ENCODE measurements at regions not wholly inside any gene's neighbourhood (a gene's known extent, or its start where the extent isn't known, plus 50 kb on each side); places are given as distances from the start of the nearest gene placed in this dataset.
A peak's percentile ranks its signal among the peaks of the same experiment; 100 is the strongest.
"Not testable (repeated sequence)": the region's sequence is repeated elsewhere in the genome, so short reads cannot be mapped to it uniquely, and the experiment has no call there.

DNA sequence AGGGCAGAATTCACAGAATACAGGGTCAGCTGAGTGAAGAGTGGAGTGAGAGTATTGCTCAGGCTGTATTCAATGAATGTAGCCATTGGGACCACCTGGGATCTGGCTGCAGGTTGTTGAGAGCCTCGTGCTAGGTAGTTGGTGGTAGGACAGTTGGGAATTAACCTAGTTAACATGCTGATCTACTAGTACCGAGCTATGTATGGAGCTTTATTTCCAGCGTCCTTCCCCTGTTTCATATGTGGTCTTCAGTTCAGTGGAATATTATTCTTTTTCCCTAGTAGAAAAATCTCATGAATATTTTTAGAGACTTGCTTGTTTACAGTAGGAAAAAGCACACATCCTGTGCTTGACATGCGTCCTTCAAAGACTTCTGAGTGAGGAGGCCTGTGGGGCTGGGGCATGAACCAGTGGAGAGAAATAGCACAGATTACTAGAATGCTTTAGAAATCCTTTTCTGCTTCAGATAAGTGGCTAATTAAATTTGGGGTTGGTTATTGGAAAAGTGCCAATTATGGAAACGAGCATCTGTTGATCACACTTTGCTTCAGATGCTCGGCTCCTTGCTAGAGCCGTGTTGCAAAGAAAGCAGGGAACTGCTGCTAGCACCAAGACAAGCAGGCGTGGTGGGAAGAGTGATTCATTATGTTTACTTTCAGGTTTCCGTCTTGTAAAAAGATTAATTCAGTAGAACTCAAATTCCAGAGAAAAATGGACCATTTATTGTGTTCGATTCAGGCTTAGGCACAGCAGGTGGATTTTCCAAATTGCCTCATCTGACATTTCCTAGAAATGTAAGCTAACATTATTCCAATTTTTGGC lies 53.6 kb downstream of the ARF6 start:
- DNase-seq = no peak

DNA sequence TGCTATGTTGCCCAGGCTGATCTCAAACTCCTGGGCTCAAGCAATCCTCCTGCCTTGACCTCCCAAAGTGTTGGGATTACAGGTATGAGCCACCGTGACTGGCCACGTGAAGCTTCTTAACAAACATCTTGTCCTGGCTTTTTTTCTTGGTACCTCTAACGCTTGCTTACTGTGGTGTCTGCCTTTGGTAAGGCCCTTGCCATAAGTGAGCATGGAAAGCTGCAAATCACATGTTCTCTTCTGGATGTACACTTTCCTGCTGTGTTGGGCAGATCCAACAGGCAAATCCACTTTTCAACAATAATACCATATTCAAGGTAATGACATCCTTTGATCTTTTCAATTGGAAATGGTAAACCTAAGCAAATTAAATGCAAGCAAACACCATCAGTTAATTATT lies 54.6 kb downstream of the ARF6 start:
- DNase-seq = no peak

DNA sequence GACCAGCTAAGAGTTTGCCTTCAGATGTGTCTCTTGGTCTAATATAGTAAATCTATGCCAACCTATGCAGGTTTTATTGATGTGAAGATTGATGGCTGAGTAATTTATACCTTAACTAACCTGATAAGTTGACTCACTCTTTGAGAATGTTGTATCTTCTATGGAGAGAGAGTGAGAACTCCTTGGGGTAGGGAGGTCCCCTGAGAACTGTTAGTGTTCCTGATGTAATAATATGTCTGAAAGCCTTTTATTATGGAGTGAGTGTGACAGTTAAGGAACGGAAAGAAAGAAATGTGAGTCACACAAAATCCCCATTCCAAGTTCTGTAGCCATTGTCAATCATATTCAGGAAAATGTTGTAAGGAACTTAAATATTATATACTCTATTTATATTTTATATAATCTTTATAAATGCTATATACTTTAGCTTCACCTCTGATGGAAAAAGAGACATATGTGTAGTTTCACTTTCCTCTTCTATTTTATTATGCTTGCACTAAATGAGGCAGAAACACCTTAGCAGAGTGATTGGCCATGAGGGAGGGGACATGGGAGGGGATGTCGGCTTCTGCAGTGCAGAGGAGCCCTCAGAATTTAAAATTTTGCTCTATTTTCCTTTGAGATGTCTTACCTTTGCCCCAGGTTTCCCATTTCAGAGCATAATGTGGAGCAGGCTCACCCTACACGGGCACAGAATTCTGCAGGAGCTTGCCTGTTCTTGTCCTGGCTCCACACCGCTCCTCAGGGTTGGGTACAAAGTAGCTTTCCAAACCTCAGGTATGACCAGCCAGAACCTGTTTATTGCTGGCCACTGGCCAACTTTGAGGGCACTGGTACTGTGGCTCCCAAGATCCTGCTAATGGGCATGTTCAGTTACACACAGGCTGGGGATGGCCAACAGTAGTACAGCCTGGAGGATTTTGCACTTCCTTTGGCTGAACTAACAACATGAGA lies 57.7 kb downstream of the ARF6 start:
- DNase-seq = peak; percentile 5 to 23

DNA sequence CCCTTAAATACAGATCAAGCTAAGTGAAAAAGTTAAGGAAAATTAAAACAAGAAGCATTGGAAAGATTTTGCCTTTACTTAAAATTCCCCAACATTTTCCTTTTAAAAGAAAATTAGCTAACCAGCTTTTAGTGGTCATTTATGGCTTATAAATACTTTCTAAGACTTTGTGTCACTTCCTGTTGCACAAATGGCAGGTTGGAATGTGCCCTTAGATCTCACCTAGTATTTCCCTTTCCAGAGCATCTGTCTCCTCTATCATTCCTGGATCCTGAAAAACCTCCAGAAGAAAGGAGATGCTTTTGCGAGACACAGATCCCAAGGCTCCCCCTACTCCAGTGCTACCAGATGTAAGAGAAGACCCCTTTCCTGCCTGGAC lies 58.3 kb downstream of the ARF6 start:
- no peak for DNase-seq

DNA sequence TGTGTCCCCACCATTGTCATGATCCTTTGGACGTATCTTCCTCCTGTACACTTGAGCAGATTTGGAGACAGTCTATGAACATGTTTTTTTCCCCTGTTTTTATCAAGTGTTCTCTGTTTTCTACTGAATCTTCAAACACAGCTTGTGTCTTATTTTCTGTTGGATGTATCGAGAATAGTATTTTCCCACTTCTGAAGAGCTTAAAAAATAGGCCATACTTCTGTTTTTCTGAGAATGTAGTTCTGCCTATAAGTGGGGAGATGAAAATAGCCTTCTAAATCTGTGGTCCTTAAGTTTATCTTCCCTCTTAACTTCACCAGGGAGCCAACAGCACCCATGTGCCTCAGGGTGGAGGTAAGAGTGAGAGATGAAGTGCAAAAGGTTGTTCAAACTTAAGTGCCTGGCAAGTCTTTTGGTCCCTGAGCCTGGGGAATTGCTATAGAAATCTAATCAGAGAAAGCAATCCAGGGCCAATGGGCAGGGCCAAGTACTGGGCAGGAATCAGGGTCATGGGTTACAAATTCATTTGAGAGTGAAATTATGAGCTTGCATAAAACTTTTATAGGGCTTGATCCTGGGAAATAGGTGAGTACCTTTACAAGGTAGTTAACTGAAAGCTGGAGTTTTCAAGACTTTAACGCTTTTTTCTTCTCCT lies 58.9 kb downstream of the ARF6 start:
- no peak for DNase-seq

DNA sequence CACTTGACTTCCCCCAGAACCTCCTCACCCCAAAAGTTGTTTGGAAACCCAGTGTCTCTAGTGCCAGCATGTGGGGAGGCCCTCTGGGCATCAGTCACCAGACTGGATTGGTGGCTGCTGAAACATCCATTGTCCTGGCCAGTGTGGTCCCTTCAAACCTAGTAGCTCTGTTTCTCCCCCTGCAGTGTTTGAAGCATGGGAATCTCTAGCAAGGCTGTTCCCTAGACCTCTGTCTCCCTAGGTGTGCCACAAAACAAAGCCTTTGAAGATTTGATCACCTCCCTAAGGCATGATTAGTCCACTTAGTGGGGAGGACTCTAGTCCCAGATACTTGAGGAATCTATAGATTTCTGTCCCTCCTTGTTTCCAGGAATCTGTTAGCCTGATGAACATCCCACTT lies 60.3 kb downstream of the ARF6 start:
- DNase-seq = no peak

DNA sequence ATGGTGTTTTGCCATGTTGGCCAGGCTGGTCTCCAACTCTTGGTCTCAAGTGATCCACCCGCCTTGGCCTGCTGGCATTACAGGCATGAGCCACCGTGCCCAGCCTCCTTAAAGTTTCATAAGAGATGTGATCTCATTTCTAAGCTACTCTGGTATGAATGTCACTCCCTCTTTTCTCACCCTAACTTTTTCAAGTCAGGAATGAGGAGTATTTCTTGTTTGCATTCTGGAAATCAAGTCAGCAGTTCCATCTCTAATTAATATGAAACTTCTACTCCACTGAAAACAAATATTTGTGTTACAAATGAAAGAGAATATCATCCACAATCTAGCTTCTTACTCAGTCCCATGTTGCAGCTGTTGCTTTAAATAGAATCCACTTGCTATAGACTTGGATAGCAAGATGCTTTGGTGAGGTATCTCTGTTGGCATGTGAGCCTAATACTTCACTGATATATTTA lies 61.3 kb downstream of the ARF6 start:
- DNase-seq = no peak

DNA sequence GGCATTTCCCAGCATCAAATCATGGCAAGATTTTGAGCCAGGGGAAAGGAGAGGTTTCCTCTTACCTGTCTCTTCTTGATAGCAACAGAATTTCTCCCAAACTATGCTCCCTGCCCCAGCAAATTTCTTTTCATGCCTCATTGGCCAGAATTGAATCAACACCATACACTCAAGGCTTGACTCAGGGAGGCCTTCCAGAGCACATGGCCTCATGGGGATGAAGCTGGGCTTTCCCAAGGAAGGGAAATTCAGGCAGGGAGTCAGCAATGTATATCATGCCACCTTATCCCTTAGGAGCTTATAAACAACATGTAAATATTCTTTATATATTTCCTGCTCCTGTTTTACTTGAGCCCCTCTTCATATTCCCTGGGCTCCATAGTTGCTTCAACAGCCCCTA lies 62.1 kb downstream of the ARF6 start:
- no peak for DNase-seq

DNA sequence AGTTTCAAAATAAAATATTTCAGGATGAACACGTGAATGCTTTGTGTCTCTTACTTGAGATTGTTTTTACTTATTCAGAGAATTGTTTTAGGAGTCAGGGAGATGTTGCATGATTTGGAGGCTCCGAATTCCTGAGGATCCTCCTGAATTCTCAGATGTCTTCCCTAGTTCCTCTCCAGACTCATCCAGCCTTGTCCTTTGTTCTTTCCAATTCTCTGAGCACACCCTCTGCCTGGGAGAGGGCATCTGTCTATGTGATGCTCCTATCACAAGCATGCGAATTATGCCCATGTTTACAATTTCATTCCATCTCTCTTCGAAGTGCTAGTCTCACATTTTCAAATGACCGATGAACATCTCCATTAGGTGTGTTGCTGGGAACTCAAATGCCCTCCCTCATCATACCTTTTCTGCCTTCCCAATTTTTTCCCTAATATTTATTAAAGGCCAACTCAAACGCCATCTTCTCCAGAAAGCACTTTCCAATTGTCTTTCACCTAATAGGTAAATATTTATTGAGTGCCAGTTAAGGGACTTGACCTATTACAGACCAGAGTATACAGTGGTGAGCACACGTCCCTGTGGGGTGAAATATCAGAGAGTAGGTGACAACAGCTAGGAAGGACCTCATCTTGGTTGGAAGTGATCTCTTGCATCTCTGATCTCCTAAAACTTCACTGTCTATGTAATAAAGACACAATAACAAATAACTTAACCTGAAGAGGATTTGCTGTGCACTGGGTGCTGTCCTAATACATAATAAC lies 64.4 kb downstream of the ARF6 start:
- no peak for DNase-seq

DNA sequence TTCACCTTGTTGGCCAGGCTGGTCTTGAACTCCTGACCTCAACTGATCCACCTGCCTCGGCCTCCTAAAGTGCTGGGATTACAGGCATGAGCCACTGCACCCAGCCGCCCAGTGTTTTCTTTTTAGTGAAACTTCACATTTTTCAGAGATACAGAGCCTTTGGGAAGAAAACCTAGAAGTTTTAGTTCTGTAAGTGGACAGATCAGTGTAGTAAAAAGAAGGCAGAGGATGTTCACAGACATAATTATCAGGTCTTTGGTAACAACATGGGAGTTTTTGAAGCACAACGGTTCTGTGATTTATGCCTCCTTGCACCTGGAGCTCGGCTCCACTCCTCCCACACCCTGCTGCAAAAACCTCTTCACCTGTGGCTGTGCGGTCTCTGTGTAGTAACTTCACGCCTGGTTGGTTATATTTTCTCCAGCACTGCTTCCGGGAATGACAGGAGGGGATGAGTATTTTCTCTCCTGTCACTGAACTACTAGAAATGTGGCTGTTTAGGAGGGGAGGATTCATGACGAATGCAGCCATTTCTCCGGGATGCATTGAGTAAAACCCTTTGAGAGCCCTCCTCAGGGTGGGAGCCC lies 67.0 kb downstream of the ARF6 start:
- DNase-seq = peak; percentile 76 to 77

DNA sequence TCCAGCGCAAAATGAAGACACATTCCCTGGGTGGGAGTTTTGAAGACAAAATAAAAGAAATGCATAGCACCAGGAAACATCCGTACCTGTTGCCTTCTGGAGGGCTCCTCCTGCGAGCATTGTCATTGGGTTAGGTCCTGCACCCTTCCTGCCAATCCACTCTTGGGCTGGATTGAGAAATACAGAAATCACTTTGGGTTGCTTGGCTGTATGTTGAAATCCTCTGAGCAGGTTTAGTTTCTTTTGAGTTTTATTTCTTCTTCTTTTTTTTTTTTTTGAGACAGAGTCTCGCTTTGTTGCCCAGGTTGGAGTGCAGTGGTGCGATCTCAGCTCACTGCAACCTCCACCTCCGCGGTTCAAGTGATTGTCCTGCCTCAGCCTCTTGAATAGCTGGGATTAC lies 67.6 kb downstream of the ARF6 start:
- DNase-seq = no peak

DNA sequence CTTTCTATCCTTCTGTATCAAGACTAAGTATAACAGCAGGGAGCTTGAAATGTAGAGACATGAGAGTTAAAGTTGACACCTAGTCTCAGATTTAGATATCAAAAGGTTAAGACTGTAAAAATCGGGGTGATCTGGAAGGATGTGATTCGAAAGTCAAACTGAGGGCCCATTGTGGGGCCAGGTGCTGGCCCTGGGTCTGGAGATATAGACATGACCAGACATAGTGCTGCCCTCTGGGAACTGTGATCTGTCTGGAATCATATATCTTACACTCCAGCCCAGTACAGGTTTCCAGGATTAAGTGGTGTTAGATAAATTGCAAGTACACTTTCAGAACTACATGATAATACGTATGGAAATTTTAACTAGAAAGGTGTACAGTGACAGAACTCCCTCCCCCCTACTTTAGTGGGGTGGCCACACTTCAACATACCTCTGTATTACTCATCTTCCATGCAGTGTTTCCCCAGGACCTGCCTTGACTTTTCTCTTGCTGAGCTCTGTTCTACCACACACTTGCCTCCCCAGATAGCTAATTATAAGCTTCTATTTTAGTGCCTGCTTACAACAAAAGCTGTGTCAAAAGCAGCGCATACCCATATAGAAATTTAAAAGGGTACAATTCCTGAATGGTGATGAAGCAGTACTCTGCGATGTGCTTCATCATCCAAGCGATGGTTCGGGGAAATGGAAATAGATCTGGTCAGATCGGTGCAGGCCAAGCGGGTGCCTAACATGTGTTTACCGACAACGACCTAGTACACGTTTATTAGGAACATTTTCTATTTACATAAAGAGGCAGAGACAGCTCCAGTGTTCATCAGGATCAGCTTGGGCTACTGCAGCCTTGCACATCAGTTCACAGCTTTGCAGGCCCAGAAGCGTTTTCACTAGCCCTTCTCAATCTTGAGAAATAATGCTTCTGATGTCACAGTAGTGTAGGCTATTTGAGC lies 68.7 kb downstream of the ARF6 start:
- DNase-seq = no peak

DNA sequence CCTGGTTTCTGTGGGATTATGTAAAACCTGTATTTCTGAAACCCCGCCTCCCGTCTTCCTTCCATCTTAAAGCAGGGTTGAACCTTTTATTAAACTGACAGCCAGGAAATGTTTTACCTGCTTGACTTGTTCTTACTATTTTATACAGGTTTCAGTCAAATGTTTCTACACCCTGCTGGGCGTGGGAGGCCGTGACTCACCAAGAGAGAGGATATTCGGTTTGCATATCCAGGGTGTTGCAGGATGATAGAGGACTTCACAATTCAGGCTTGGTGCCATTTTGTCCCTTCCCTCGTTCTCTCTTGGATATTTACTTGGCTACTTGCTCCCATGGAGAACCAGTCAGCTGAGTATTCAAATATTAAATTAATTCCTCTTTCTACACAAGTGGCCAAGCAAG lies 69.7 kb downstream of the ARF6 start:
- no peak for DNase-seq

DNA sequence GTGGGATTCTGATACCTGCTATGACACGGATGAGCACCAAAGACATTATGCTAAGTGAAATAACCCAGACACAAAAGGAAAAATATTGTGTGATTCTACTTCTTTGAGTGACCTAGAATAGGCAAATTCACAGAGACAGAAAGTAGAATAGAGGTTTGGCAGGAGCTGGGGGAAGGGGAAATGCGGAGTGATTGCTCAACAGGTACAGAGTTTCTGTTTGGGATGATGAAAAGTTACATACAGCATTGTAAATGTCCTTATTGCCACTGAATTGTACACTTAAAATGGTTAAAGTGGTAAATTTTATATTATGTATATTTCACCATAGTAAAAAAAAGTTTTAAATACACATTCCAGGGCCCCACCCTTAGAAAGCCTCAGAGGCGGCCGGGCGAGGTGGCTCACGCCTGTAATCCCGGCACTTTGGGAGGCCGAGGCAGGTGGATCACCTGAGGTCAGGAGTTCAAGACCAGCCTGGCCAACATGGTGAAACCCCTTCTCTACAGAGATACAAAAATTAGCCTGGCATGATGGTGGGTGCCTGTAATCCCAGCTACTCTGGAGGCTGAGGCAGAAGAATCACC lies 72.3 kb downstream of the ARF6 start:
- not testable (repeated sequence) for DNase-seq

DNA sequence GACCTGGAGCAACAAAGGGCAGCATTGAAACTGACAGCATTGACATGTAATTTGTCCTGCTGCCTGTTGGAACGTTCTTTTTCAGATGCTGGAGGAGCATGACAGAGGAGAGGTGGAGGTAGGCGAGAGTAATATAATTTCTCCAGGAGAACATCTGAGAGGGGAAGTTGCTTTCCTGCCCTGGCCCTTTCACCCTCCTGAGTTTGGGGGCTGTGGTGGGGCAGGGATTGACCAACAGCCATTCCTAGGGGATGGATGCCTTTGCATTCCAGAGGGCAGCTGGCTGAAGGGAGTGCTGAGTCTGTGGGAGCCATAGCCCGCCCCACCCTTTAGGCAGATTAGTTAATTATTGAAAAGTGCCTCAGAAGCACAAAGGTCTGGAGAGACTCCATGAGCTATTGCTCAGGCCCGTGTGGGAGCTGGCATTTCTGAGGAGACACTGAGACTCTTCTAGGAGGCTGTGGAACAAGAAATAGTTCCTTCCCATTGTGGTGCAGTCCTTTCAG lies 73.5 kb downstream of the ARF6 start:
- DNase-seq = no peak

DNA sequence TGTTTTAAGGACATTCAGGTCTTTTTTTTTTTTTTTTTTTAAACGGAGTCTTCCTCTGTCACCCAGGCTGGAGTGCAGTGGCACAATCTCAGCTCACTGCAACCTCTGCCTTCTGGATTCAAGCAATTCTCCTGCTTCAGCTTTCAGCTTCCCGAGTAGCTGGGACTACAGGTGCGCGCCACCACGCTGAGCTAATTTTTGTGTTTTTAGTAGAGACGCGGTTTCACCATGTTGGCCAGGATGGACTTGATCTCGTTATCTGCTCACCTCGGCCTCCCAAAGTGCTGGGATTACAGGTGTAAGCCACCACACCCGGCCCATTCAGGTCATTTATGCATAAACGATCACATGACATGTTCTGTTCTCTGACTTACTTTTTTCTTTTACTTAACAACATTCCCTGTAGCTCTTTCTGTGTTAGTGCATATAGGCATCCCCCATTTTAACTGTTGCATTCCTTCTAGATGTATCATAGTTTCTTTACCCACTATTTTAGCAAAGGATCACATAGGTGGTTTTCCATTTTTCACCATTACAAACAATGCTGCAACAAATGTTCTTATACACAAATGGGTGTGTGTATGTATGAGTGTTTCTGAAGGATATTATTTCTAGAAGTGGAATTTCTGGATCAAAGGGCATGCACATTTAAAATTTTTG lies 74.2 kb downstream of the ARF6 start:
- no peak for DNase-seq

DNA sequence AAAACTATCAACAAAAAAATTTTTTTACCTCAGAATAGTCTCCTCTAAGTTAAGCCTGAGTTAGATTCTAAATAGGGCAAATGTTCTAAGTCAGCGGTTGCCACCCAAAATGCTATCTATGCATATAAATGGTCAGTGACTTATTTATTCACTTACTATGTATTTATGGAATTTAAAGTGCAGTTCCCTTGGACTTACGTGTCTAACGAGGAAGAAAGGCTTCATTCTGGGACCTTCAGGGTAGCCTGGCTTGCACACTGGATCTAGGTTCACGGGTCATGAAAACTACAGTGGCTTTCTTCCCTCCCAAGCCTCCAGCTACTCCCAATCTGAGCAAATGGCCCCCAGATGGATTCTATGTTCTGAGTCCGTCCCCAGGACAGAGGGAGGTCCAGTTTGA lies 77.1 kb downstream of the ARF6 start:
- no peak for DNase-seq

DNA sequence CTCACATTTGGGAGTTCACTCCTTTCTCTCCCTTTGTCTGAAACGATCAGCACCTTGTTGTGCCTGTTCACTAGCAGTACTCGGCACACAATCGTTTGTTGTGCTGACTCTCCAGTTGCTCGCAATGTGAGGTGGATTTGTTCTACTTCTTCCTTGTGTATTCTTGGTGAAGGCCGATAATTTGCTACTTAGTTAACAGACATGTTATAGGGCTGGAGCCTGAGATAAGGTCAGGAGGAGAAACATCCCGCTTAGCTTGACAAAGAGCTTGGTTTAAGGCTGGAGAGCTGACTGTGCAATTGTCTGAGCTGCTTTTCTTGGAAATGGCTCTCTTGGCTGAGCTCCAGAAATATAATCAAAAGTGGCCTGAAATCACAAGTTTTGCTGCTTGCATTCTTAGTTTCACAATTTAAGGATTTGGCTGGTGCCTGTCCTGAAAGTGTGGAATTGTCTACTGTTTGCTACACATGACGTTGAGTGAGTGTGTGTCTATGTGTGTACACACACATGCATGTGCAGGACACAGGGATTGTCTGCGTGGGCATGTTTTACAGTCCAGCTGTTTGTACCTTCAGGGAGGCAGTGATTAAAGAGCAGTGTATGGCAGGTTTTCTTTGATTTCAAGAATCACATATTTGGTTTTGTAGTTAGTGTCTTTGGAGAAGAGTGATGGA lies 77.7 kb downstream of the ARF6 start:
- no peak for DNase-seq
